ENCODE measurements at regions not wholly inside any gene's neighbourhood (a gene's known extent, or its start where the extent isn't known, plus 50 kb on each side); places are given as distances from the start of the nearest gene placed in this dataset.

DNA sequence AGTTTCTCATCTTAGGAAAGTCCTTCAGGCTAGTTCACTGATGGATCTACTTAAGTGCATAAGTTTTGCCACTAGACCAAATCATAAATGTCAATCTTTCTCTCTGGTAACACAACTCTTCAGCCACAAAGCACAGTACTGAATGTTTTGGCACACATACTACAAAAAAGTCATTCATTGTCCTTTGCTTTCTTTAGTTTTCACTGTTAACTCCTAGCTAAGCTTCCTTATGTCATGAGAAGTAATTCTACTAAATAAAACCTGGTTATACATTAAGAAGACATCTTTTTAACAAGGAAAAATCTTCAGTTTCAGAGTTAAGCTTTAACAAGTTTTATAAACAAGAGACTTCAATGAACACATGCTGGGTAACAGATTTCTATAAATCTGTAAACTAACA is 379.2 kb upstream of the NFIA start:
- ATAC-seq (ENCODE audit: poor library complexity) (no peak), DNase-seq (no peak)
- Histone ChIP-seq H3K27ac (ENCODE audit: low read depth in 1 of 2, low read length in 2 of 2) (no peak overlapping the region), H3K9me3 (ENCODE audit: control insufficient read depth in 1 of 2, insufficient read depth in 1 of 2, low read length in 2 of 2) (no peaks in the 10 kb centered on the region), H3K27me3 (ENCODE audit: control insufficient read depth in 1 of 2, insufficient read depth in 2 of 2, low read length in 2 of 2) (no peaks in the 10 kb centered on the region), H3K4me3 (ENCODE audit: low read length) (no peak overlapping the region), H3K36me3 (ENCODE audit: insufficient read depth, low read length) (no peaks in the 10 kb centered on the region), H3K4me1 (ENCODE audit: insufficient read depth, low read length) (no peaks in the 10 kb centered on the region)
- intact Hi-C loops (cut with DNase I, micrococcal nuclease): no loop called here
- Mint-ChIP-seq H3K9me3 (no peaks in the 10 kb centered on the region), H3K4me3 (no peak overlapping the region), H3K4me1 (ENCODE audit: low read depth) (no peaks in the 10 kb centered on the region), H3K36me3 (ENCODE audit: low read depth) (no peaks in the 10 kb centered on the region), H3K27me3 (peaks cover 4% of the 10 kb centered on the region), H3K27ac (no peak overlapping the region)
- TF ChIP-seq, protein P1, sequence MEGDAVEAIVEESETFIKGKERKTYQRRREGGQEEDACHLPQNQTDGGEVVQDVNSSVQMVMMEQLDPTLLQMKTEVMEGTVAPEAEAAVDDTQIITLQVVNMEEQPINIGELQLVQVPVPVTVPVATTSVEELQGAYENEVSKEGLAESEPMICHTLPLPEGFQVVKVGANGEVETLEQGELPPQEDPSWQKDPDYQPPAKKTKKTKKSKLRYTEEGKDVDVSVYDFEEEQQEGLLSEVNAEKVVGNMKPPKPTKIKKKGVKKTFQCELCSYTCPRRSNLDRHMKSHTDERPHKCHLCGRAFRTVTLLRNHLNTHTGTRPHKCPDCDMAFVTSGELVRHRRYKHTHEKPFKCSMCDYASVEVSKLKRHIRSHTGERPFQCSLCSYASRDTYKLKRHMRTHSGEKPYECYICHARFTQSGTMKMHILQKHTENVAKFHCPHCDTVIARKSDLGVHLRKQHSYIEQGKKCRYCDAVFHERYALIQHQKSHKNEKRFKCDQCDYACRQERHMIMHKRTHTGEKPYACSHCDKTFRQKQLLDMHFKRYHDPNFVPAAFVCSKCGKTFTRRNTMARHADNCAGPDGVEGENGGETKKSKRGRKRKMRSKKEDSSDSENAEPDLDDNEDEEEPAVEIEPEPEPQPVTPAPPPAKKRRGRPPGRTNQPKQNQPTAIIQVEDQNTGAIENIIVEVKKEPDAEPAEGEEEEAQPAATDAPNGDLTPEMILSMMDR (IDR thresholded peaks at IDR 0.05): no peak
- ChIA-PET POLR2A (no interaction called here), CTCF (interaction anchor here (1.1 kb wide), 1 partner anchor 20 kb away, joined by 3 read pairs; no protein-coding TSS in a partner anchor)

DNA sequence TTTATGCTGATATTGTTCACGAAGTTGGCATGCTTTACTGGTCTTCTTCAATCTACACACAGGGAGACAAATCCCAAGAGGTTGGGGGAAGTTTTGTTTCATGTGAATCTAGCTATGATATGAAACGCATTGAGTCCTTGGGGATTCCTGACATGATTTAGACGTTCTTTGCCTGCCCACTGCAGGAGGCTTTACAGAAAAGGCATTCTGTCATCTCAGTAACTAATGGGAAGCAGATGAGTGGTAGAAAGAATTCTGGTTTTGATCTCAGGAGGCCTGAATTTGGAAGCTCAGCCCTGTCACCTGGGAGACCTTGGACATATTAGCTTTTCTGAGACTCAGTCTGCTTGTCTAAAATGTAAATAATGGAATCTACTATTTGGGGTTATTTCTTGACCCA is 383.0 kb upstream of the NFIA start:
- no peak overlapping the region for H3K4me3 Mint-ChIP-seq
- no peaks in the 10 kb centered on the region for H3K4me1 Mint-ChIP-seq (ENCODE audit: low read depth)
- Histone ChIP-seq H3K4me3 (ENCODE audit: low read length) (no peak overlapping the region), H3K4me1 (ENCODE audit: insufficient read depth, low read length) (no peaks in the 10 kb centered on the region), H3K9me3 (ENCODE audit: control insufficient read depth in 1 of 2, insufficient read depth in 1 of 2, low read length in 2 of 2) (peaks cover 0 to 7% of the 10 kb centered on the region in 2 experiments), H3K36me3 (ENCODE audit: insufficient read depth, low read length) (no peaks in the 10 kb centered on the region), H3K27ac (ENCODE audit: low read depth in 1 of 2, low read length in 2 of 2) (no peak overlapping the region), H3K27me3 (ENCODE audit: control insufficient read depth in 1 of 2, insufficient read depth in 2 of 2, low read length in 2 of 2) (no peaks in the 10 kb centered on the region)
- TF ChIP-seq, protein P1 (IDR thresholded peaks at IDR 0.05): no peak
- intact Hi-C loops (cut with DNase I, micrococcal nuclease): no loop called here
- no peak for ATAC-seq (ENCODE audit: poor library complexity)
- H3K27ac Mint-ChIP-seq: no peak overlapping the region
- H3K9me3 Mint-ChIP-seq: no peaks in the 10 kb centered on the region
- H3K27me3 Mint-ChIP-seq: peaks cover 4% of the 10 kb centered on the region
- H3K36me3 Mint-ChIP-seq (ENCODE audit: low read depth): no peaks in the 10 kb centered on the region
- no peak for DNase-seq
- CTCF ChIA-PET: no interaction called here
- POLR2A ChIA-PET: no interaction called here

DNA sequence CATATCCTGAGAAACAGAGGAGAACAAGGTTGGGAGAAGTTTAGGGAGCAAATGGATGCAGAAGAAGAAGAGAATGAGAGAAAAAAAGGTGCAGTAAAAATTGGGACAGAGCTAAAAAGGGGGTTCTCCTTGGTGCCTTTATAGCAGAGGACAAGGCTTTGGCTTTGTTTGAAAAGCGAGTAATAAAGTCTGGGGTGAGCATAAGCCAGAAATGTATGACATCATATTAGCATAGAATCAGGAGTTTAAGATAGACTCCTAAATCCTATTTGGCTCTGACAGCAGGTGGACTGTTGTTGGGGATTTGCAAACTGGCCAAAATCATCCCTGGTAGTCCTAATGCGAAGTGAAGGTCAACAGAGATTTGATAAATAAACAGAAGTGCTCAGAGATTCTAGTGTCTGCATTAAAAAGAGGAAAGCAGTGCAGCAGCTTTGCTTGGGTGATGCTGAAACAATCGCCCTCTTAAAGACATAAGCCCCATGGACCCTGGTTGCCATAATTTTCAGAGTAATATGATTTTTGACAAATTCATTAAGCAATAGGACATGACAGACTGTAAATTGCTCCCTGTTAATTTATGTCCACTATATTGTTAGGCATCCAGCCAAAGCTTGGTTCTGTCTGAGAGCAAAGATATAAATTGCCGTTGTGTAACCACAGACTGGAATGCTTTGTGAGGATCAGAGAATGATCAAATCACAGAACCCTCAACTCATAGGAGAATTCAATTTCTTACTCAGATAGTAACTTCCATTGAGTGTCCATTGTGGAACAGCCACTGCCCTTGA is 385.0 kb upstream of the NFIA start:
- no peak overlapping the region for H3K4me3 Mint-ChIP-seq
- H3K4me1 Mint-ChIP-seq (ENCODE audit: low read depth): no peaks in the 10 kb centered on the region
- Histone ChIP-seq H3K9me3 (ENCODE audit: control insufficient read depth in 1 of 2, insufficient read depth in 1 of 2, low read length in 2 of 2) (peaks cover 4 to 7% of the 10 kb centered on the region in 2 experiments), H3K4me1 (ENCODE audit: insufficient read depth, low read length) (no peaks in the 10 kb centered on the region), H3K27ac (ENCODE audit: low read depth in 1 of 2, low read length in 2 of 2) (no peak overlapping the region), H3K36me3 (ENCODE audit: insufficient read depth, low read length) (no peaks in the 10 kb centered on the region), H3K4me3 (ENCODE audit: low read length) (no peak overlapping the region), H3K27me3 (ENCODE audit: control insufficient read depth in 1 of 2, insufficient read depth in 2 of 2, low read length in 2 of 2) (no peaks in the 10 kb centered on the region)
- no peaks in the 10 kb centered on the region for H3K9me3 Mint-ChIP-seq
- no peaks in the 10 kb centered on the region for H3K27me3 Mint-ChIP-seq
- intact Hi-C loops (cut with DNase I, micrococcal nuclease): no loop called here
- TF ChIP-seq, protein P1 (IDR thresholded peaks at IDR 0.05): no peak
- CTCF ChIA-PET: no interaction called here
- no peak for DNase-seq
- POLR2A ChIA-PET: no interaction called here
- H3K27ac Mint-ChIP-seq: no peak overlapping the region
- no peak for ATAC-seq (ENCODE audit: poor library complexity)
- no peaks in the 10 kb centered on the region for H3K36me3 Mint-ChIP-seq (ENCODE audit: low read depth)

Measured in CD4-positive, alpha-beta T cell (primary cell).